CD14-positive monocyte (primary cell): ENCODE measurements at regions not wholly inside any gene's neighbourhood (a gene's known extent, or its start where the extent isn't known, plus 50 kb on each side); places are given as distances from the start of the nearest gene placed in this dataset.
A peak's percentile ranks its signal among the peaks of the same experiment; 100 is the strongest.

Experiments used
- DNase-seq, 3 donors: peaks; one replicate each; pipeline ENCODE4 v3.0.0-alpha.2; 2011 to 2022
- H2AFZ ChIP-seq: 2 replicates; pipeline ENCODE4 v1.6.0; 2012; ENCODE audit warnings: mild to moderate bottlenecking, low read depth, low read length, inconsistent platforms; ENCODE audit not compliant: insufficient read depth, poor library complexity, severe bottlenecking
- H3K27ac ChIP-seq, 2 donors: 1 replicate in 1 of 2; 2 replicates in 1 of 2; pipeline ENCODE4 v1.5.1; 2012 to 2013; ENCODE audit warnings: low read length in 2 of 2, control low read depth in 1 of 2, inconsistent platforms in 1 of 2, low read depth in 1 of 2, mild to moderate bottlenecking in 1 of 2
- H3K27me3 ChIP-seq, 2 donors: one replicate each; pipeline versions ENCODE4 v1.6.0 to v1.6.1; 2011 to 2013; ENCODE audit warnings: low read length in 2 of 2; ENCODE audit not compliant: control insufficient read depth in 2 of 2, insufficient read depth in 2 of 2
- H3K36me3 ChIP-seq, 2 donors: replicated peaks in 1 of 2; 1 replicate in 1 of 2; 2 replicates in 1 of 2; pipeline versions ENCODE4 v1.5.1 to v1.6.1; 2012 to 2013; ENCODE audit warnings: low read length in 2 of 2, control low read depth in 1 of 2, inconsistent platforms in 1 of 2, mild to moderate bottlenecking in 1 of 2; ENCODE audit not compliant: insufficient read depth in 2 of 2, control insufficient read depth in 1 of 2
- H3K4me1 ChIP-seq, 2 donors: 1 replicate in 1 of 2; 2 replicates in 1 of 2; pipeline versions ENCODE4 v1.5.1 to v1.6.1; 2012 to 2013; ENCODE audit warnings: low read length in 2 of 2, control low read depth in 1 of 2, inconsistent platforms in 1 of 2, mild to moderate bottlenecking in 1 of 2, moderate library complexity in 1 of 2; ENCODE audit not compliant: insufficient read depth in 2 of 2, control insufficient read depth in 1 of 2
- H3K4me2 ChIP-seq: replicated peaks from 2 replicates; pipeline ENCODE3; 2012; ENCODE audit warnings: low read length, moderate library complexity, mild to moderate bottlenecking; ENCODE audit not compliant: poor library complexity, severe bottlenecking; ENCODE audit errors: extremely low read depth
- H3K4me3 ChIP-seq, 3 experiments: fragments of 200-600 bp in 1 of 3; sonication (generic) in 1 of 3; replicated peaks in 1 of 3; 1 replicate in 2 of 3; 2 replicates in 1 of 3; pipeline ENCODE4 v1.5.1; 2011 to 2013; ENCODE audit warnings: low read length in 3 of 3, mild to moderate bottlenecking in 3 of 3, control low read depth in 2 of 3, low read depth in 2 of 3, inconsistent platforms in 1 of 3, moderate library complexity in 1 of 3
- H3K79me2 ChIP-seq: 2 replicates; pipeline ENCODE4 v1.6.0; 2012; ENCODE audit warnings: mild to moderate bottlenecking, control low read depth, inconsistent platforms, low read length, moderate library complexity; ENCODE audit not compliant: insufficient read depth
- H3K9ac ChIP-seq: 2 replicates; pipeline ENCODE4 v1.6.0; 2017; ENCODE audit warnings: low read length, mild to moderate bottlenecking; ENCODE audit not compliant: insufficient read depth, poor library complexity, severe bottlenecking
- H3K9me3 ChIP-seq, 2 donors: replicated peaks in 1 of 2; 1 replicate in 1 of 2; 2 replicates in 1 of 2; pipeline versions ENCODE4 v1.5.1 to v1.6.1; 2012 to 2013; ENCODE audit warnings: low read length in 2 of 2, control low read depth in 1 of 2; ENCODE audit not compliant: control insufficient read depth in 1 of 2, insufficient read depth in 1 of 2
- H4K20me1 ChIP-seq: 2 replicates; pipeline ENCODE4 v1.6.0; 2012; ENCODE audit warnings: mild to moderate bottlenecking, low read length, control low read depth, moderate library complexity; ENCODE audit not compliant: insufficient read depth
- H3K27ac Mint-ChIP-seq, 7 donors: one replicate each; pipeline ENCODE4 v1.8.0; 2020; ENCODE audit warnings: mild to moderate bottlenecking in 7 of 7, mixed read lengths in 7 of 7, moderate library complexity in 6 of 7, inconsistent platforms in 2 of 7
- H3K27me3 Mint-ChIP-seq, 3 donors: one replicate each; pipeline ENCODE4 v1.8.0; 2021 to 2022; ENCODE audit warnings: low read depth in 3 of 3, mild to moderate bottlenecking in 3 of 3, mixed read lengths in 3 of 3, moderate library complexity in 3 of 3, inconsistent platforms in 1 of 3
- H3K36me3 Mint-ChIP-seq, 2 donors: one replicate each; pipeline ENCODE4 v1.8.0; 2020; ENCODE audit warnings: mixed read lengths in 2 of 2, inconsistent platforms in 1 of 2, mild to moderate bottlenecking in 1 of 2
- H3K4me1 Mint-ChIP-seq: one replicate; pipeline ENCODE4 v1.8.0; 2020; ENCODE audit warnings: mild to moderate bottlenecking, mixed read lengths
- H3K4me3 Mint-ChIP-seq, 2 donors: one replicate each; pipeline ENCODE4 v1.8.0; 2020; ENCODE audit warnings: mild to moderate bottlenecking in 2 of 2, mixed read lengths in 2 of 2, moderate library complexity in 1 of 2
- H3K9me3 Mint-ChIP-seq, 7 donors: one replicate each; pipeline ENCODE4 v1.8.0; 2020 to 2022; ENCODE audit warnings: mixed read lengths in 7 of 7, mild to moderate bottlenecking in 6 of 7, moderate library complexity in 6 of 7, inconsistent platforms in 2 of 7
- CTCF ChIP-seq: fragments of 200-600 bp; IDR thresholded peaks from one replicate; pipeline ENCODE4 v1.8.0; 2022; ENCODE audit warnings: antibody characterized with exemption, mild to moderate bottlenecking
- WGBS: methylation state at CpG from one replicate; pipeline ENCODE4 v1.1.5; 2013; ENCODE audit warnings: missing lambda C conversion rate; ENCODE audit not compliant: insufficient coverage; 5-methylcytosine and 5-hydroxymethylcytosine counted together
- intact Hi-C, 2 donors: fragments of 100-400 bp; cut with micrococcal nuclease; formaldehyde crosslinking; loops; one replicate each; pipeline versions ENCODE4 v1.15.0 to v1.15.1; 2023

DNA sequence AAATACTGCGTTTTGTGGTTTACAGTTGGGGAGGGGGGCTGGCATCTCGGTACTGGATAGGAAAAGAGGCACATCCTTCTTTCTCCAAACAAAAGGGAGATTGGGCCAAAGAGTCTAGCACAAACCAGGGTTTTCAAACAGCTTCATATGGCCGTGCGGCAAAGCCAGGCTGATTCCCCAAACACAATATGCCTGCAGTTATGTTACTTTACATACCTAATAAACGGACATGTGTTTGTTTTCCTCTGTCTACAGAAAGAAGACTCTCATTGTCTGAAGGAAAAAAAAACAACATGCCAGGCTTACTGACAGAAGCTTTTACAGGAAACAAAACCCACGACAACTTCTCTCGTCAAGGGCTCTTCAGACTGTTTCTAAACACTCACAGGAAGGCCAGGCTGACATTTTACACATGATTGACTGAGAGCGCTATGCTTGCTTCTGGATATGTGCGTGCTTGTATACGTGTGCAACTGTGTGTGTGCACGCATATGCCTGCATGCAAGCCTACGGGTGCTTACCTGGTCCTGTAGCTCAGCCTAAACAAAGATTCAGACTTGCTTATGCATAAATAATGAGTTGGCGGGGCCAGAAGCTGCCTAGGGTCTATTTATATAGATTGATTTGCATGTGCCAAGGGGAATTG is 461.0 kb upstream of the C16orf82 start:
- Mint-ChIP-seq H3K36me3 (no peaks in the 10 kb centered on the region), H3K27ac (no peak overlapping the region), H3K27me3 (peaks cover 1 to 5% (median 4%) of the 10 kb centered on the region in 3 donors), H3K9me3 (peaks cover 0 to 3% (median 0%) of the 10 kb centered on the region in 7 donors), H3K4me3 (no peak overlapping the region), H3K4me1 (no peaks in the 10 kb centered on the region)
- Histone ChIP-seq H3K36me3 (no peaks in the 10 kb centered on the region), H3K79me2 (no peaks in the 10 kb centered on the region), H3K27ac (no peak overlapping the region), H3K4me3 (no peak overlapping the region), H3K27me3 (no peaks in the 10 kb centered on the region), H4K20me1 (no peaks in the 10 kb centered on the region), H2AFZ (no peak overlapping the region), H3K4me1 (no peaks in the 10 kb centered on the region), H3K9ac (no peak overlapping the region), H3K4me2 (no peak overlapping the region), H3K9me3 (no peaks in the 10 kb centered on the region)
- intact Hi-C loops, result no loop called here
- WGBS, result 60% methylated on average over 10 of the region's 13 CpGs
- no peak for DNase-seq
- TF ChIP-seq CTCF, result no peak

- intact Hi-C loops, result no loop called here
- H3K4me3 ChIP-seq, result no peak overlapping the region
- H3K36me3 ChIP-seq, result no peaks in the 10 kb centered on the region
- Mint-ChIP-seq H3K27me3 (peaks cover 1 to 5% (median 4%) of the 10 kb centered on the region in 3 donors), H3K9me3 (peaks cover 0 to 3% (median 0%) of the 10 kb centered on the region in 7 donors), H3K36me3 (no peaks in the 10 kb centered on the region), H3K4me1 (no peaks in the 10 kb centered on the region), H3K4me3 (no peak overlapping the region), H3K27ac (peak overlapping the region in 1 of 7 donors; percentile 24)
- DNase-seq, result no peak
- TF ChIP-seq CTCF, result no peak
- H3K4me2 ChIP-seq, result no peak overlapping the region
- no peaks in the 10 kb centered on the region for H3K9me3 ChIP-seq
- H2AFZ ChIP-seq, result no peak overlapping the region
- no peaks in the 10 kb centered on the region for H3K79me2 ChIP-seq
- WGBS, result 90% methylated on average over 3 of the region's 3 CpGs
- no peaks in the 10 kb centered on the region for H4K20me1 ChIP-seq
- no peak overlapping the region for H3K27ac ChIP-seq
- H3K9ac ChIP-seq, result no peak overlapping the region
- no peaks in the 10 kb centered on the region for H3K4me1 ChIP-seq
- H3K27me3 ChIP-seq, result no peaks in the 10 kb centered on the region
Measured at GRCh38 chr16:26606381-26607150, 460.2 kb upstream of the C16orf82 start.
